Urinary bladder (tissue), 3 donors: ENCODE measurements at regions not wholly inside any gene's neighbourhood (a gene's known extent, or its start where the extent isn't known, plus 50 kb on each side); places are given as distances from the start of the nearest gene placed in this dataset.
"Not testable (repeated sequence)": the region's sequence is repeated elsewhere in the genome, so short reads cannot be mapped to it uniquely, and the experiment has no call there.

Experiments
- DNase-seq: peaks from one replicate; pipeline ENCODE4 v3.0.0-alpha.2; 2015; ENCODE audit errors: extremely low spot score
- H3K27ac ChIP-seq: one replicate; pipeline ENCODE4 v1.5.1; 2013; ENCODE audit warnings: low read depth, mild to moderate bottlenecking, moderate library complexity
- H3K36me3 ChIP-seq: one replicate; pipeline ENCODE4 v1.6.1; 2013; ENCODE audit warnings: mild to moderate bottlenecking, moderate library complexity; ENCODE audit not compliant: insufficient read depth
- H3K4me1 ChIP-seq: one replicate; pipeline ENCODE4 v1.6.1; 2013; ENCODE audit warnings: mild to moderate bottlenecking, moderate library complexity; ENCODE audit not compliant: insufficient read depth
- H3K4me3 ChIP-seq: one replicate; pipeline ENCODE4 v1.5.1; 2013; ENCODE audit warnings: low read depth, low read length
- WGBS: extraction: QIAGEN DNeasy Blood & Tissue Kit; methylation state at CpG from one replicate; pipeline ENCODE4 v1.1.7; 2013; 5-methylcytosine and 5-hydroxymethylcytosine counted together
- donor health status: healthy with polysubstance abuse.
- donor health status: healthy.

DNA sequence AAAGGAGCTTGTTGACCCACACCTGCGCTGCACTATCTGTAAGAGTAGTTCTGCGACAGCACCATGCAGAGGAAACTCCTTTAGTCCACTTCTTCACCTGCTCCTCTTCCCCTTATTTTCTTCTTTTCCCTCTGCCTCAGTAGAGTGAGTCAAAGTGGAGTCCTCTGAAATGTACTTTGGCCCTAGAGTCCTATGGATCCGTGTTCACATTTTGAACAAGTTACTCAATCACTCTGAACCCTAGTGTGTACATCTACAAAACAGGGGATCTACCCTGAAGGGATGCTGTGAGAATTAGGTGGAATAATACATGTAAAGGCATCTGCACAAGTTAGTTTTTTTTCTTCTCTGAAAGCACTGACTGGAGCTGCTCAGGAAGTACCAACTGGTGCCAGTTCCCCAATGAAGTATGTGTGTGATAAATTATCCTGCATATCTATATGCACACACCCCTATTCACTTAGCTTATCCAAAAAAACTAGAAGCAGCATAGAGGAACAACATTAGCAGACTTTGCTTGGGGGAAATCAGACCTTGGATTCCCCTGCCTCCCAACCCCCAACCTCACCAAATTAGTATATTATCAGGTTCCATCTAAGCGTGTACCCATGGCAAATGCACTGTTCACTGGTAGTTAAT, 118.5 kb upstream of the FAM9C start:
- Histone ChIP-seq H3K4me1 (peaks cover 1% of the 10 kb centered on the region), H3K27ac (no peak overlapping the region), H3K36me3 (no peaks in the 10 kb centered on the region), H3K4me3 (no peak overlapping the region)
- WGBS: 95% methylated on average over 4 of the region's 4 CpGs
- DNase-seq: no peak

DNA sequence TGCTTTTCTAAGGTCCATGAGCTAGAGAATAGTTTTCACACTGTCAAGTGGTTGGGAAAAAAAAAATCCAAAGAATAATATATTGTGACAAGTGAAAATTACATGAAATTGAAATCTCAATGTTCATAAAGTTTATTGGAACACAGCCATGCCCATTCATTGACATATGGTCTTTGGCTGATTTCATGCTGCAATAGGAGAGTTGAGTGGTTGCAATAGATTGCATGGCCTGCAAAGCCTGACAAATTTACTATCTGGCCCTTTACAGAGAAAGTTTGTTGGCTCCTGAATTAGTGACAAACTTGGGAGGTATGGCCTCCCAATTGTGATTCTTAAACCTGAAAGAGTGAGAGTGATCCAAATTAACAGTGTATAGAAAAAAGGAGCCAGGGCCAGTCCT, 115.5 kb upstream of the FAM9C start:
- Histone ChIP-seq H3K36me3 (no peaks in the 10 kb centered on the region), H3K27ac (no peak overlapping the region), H3K4me1 (peaks cover 1% of the 10 kb centered on the region), H3K4me3 (no peak overlapping the region)
- no peak for DNase-seq

DNA sequence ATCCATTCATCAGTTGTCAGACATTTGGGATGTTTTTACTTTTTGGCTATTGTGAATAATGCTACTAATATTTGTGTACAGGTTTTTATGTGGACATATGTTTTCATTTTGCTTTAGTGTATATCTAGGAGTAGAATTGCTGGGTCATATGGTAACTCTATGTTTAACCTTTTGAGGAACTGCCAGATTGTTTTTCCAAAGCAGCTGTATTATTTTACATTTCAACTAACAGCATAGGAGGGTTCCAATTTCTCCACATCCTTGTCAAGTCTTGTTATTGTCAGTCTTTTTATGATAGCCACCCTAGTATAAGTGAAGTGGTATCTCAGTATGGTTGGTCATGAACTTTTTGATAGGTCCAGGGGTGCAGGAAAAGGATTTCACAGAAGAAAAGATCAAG, 114.5 kb upstream of the FAM9C start:
- Histone ChIP-seq H3K27ac (no peak overlapping the region), H3K4me3 (no peak overlapping the region), H3K4me1 (peaks cover 1% of the 10 kb centered on the region), H3K36me3 (no peaks in the 10 kb centered on the region)
- no peak for DNase-seq

DNA sequence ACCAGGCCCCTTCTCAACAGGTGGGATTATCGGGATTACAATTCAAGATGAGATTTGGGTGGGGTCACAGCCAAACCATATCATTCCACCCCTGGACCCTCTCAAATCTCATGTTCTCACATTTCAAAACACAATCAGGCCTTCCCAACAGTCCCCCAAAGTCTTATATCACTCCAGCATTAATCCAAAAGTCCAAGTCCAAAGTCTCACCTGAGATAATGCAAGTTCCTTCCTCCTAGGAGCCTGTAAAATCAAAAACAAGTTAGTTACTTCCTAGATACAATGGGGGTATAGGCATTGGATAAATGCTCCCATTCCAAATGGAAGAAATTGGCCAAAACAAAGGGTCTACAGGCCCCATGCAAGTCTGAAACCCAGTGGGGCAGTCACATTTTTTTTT, 111.1 kb upstream of the FAM9C start:
- not testable (repeated sequence) for H3K36me3 ChIP-seq, H3K27ac ChIP-seq, H3K4me3 ChIP-seq, H3K4me1 ChIP-seq, DNase-seq
- 97% methylated on average over 1 of the region's 1 CpG for whole genome bisulfite sequencing

DNA sequence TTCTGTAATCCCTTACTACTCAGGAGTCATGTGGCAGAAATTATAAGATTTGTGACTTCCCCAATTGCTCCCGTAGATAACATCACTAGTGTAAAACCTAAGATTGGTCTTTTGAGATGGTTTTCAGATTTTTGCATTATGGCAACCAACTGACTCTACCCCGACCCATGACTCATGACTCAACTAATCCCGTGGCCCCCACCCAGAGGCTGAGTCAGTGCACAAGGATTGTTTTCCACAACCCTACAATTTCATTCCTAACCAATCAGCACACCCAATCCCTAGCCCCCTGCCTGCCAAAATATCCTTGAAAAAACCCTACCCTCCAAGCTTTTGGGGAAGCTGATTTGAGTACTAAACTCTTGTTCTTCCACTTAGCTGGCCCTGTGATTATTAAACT, 109.4 kb upstream of the FAM9C start:
- H3K36me3 ChIP-seq: no peaks in the 10 kb centered on the region
- H3K4me3 ChIP-seq: no peak overlapping the region
- no peaks in the 10 kb centered on the region for H3K4me1 ChIP-seq
- 65% methylated on average over 3 of the region's 3 CpGs for WGBS
- DNase-seq: no peak
- no peak overlapping the region for H3K27ac ChIP-seq

DNA sequence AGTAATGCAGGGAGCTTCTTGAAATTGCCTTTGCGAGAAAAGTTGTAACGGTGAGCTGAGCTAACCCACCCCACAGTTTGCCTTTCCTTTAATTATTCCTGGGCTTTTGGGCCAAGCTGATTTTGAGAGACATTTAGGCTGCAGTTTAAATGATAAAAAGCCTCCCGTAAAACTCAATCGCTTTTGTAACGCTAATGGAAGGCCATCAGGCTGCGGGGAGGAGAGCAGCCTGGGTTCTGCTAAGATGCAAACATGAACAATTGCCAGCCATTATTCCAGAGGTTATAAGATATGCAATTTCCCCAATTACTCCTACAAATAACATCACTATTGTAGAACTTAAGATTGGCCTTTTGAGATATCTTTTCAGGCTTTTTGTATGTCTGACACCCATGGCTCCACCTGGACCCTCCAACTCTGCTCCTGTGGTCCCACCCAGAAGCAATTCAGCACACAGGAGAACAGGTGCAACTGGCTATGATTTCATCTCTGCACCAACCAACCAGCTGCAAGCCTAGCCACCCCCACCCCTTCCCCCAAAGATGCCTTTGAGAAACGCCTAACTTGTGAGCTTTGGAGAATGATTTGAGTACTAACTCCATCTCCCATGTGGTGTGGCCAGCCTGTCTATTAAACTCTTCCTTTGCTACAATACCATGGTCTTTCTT, 108.2 kb upstream of the FAM9C start:
- Histone ChIP-seq H3K36me3 (no peaks in the 10 kb centered on the region), H3K27ac (no peak overlapping the region), H3K4me1 (no peaks in the 10 kb centered on the region), H3K4me3 (no peak overlapping the region)
- WGBS: 61% methylated on average over 7 of the region's 7 CpGs
- no peak for DNase-seq

DNA sequence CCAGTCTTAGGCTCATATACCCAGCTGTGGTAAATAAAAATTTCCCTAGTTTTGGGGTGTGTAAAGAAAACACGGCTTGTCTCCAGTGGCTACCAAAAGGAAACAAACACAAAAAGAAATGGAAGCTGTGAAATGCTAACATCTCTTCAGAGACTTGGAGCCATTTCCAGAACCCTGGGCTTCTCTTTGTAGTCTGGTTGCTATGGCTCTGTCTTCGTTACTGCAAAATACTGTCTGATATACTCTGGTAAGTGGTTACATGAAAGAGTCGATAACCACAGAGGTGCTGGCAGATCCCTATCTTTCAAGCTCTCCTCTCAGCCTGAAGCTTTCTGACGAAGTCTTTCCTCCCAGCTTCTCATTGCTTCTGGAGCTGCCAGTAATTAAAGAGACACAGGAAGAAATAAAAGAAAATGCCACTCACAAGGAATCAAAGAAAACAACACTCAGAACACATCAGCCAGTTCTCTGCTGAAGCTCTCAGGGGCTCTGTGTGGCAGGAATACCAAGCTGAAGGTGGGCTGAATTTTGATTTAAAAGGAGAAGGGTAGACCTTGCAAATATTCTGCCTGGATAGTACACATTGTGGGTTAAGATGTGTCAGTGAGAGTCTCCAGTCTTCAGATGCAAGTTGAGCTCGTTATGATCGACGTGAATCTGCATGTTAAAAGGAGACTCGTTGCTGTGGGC, 107.6 kb upstream of the FAM9C start:
- WGBS: 17% methylated on average over 8 of the region's 8 CpGs
- H3K27ac ChIP-seq: no peak overlapping the region
- no peak for DNase-seq
- H3K36me3 ChIP-seq: no peaks in the 10 kb centered on the region
- H3K4me3 ChIP-seq: no peak overlapping the region
- no peaks in the 10 kb centered on the region for H3K4me1 ChIP-seq

DNA sequence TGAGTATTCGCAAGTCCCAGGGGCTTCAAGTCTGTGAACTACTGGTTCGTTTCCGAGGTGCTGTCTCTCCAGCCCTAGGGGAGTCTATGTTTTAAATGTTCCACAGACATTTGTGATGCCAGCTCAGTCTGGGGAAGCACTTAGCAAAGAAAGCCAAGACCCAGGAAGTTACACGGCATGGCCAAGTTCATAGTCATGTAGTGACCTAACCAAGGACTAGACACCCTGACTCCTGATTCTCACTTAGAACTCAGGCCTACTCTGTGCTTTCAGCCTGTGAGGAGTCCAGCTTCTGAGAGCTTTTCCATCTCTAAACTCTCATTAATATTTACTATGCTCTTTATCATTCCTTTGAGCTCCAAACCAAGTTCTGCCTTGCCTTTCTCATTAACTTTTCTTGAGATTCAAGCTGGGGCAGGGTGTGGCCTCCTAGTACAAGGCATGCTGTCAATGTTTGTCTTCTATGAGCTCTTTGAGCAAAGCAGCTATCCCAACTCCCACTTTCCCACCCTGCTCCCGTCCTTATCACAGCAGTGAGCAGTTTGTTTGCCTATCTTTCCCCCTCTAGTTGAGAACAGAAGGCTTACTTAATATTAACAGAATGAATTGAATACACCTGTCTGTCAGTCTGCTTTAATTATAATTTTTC, 105.4 kb upstream of the FAM9C start:
- 88% methylated on average over 5 of the region's 5 CpGs for WGBS
- Histone ChIP-seq H3K27ac (no peak overlapping the region), H3K4me1 (no peaks in the 10 kb centered on the region), H3K36me3 (no peaks in the 10 kb centered on the region), H3K4me3 (no peak overlapping the region)
- DNase-seq: no peak

DNA sequence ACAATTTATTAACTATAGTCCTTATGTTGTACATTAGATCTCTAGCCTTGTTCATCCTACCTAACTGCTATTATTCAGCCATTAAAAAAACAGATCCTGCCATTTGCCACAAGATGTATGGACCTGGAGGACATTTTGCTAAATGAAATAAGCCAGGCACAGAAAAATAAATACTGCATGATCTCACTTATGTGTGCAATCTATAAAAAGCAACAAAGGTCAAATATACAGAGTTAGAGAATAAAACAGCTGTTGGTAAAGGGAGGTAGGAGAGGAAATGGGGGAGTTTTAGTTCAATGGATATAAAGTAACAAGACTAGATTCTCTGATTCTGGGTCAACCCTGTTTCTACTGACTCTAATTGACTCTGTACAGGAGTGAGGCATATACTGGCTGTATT, 103.3 kb upstream of the FAM9C start:
- DNase-seq: no peak
- Histone ChIP-seq H3K36me3 (no peaks in the 10 kb centered on the region), H3K4me1 (no peaks in the 10 kb centered on the region), H3K27ac (no peak overlapping the region), H3K4me3 (no peak overlapping the region)

DNA sequence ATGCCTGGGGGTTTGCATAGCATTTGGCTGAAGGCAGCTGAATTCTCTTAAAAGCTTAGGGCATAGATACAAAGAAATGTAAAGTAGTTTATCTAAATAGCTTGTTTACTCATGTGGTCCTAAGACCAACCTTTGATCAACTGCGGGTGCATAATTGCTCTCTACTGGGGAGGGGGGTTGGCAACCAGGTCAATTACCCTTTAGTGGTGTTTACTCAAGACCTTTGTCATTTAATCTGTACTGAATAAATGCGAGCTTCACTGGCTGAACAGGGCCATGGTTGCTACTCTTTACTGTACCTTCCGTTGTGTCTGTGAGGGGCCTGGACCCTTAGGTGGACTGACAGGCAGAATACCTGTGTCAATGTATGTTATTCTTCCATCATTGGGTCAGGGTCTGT, 102.7 kb upstream of the FAM9C start:
- H3K27ac ChIP-seq: no peak overlapping the region
- no peak overlapping the region for H3K4me3 ChIP-seq
- no peaks in the 10 kb centered on the region for H3K4me1 ChIP-seq
- DNase-seq: no peak
- 92% methylated on average over 3 of the region's 3 CpGs for WGBS
- H3K36me3 ChIP-seq: no peaks in the 10 kb centered on the region

DNA sequence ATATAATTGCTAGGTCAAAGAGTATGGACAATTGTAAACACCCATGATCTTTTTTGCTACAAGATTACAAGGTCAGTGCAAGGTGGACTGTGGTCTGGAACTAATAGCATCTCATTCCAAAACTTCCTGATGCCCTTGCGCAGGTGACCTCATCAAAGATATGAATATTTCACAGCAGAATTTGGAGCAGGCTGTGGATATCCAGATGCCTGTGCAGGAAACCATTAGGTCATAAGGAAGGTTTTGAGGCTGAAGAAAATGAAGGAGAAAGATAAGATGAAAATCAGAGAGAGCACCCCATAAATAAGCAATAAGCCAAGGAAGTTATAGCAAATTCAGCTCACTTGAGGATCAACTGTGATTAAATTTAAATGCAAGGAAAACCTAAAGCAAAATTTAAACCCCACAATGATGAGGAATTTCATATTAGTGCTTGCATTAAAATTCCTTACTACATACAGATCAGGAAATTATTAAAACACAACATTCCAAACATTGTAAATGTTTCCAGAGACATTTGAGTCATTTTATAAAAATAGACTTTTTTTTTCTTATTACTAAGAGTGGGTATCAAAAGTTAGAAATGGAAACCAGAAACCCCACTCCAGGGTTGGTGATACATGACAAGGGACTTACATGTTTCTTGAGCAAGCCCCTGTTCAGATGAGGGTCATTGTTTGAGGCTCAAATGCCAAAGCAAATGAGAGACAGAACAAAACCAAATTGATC, 100.7 kb upstream of the FAM9C start:
- DNase-seq: no peak
- Histone ChIP-seq H3K36me3 (no peaks in the 10 kb centered on the region), H3K27ac (no peak overlapping the region), H3K4me3 (no peak overlapping the region), H3K4me1 (no peaks in the 10 kb centered on the region)
- WGBS: 100% methylated on average over 1 of the region's 1 CpG

DNA sequence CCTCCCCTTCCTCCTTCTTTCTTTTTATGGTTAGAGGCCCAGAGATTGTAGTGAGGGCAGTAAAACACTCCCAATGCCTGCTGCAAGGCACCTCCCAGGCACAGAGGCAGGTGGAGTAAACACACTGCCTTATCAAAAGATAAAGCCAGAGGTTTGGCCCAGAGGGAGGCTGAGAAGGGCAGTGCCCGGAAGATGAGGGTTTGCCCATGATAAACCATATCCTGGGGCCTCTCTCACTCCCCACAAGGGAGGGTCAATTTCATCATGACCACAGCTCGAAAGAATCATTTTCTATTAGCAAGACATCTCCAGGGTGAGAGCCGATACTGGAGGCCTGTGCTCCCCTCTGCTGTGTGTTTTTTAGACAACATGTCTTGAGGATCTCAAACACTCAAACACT, 98.5 kb upstream of the FAM9C start:
- Histone ChIP-seq H3K36me3 (no peaks in the 10 kb centered on the region), H3K4me1 (no peaks in the 10 kb centered on the region), H3K27ac (no peak overlapping the region), H3K4me3 (no peak overlapping the region)
- WGBS: 63% methylated on average over 3 of the region's 3 CpGs
- no peak for DNase-seq

DNA sequence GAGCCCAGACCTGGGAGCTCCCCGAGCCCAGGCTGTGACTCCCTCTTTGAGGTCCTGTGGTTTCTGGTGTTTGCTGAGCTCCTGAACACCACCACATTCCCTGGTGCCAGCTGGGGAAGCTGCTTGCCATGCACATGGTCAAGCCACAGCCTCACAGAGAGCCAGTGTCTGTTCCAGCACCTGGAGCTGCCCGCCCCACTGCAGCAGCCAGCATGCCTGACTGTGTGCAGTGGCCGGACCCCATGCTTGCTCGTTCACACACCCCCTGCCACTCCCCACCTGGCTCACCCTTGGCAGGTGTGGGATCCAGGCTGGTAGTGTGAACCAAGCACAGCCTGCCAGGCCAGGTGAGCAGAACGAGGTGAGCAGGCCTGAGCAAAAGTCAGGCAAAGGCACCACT, 95.6 kb upstream of the FAM9C start:
- no peak for DNase-seq
- H3K4me1 ChIP-seq: no peaks in the 10 kb centered on the region
- no peak overlapping the region for H3K4me3 ChIP-seq
- H3K36me3 ChIP-seq: no peaks in the 10 kb centered on the region
- no peak overlapping the region for H3K27ac ChIP-seq
- WGBS: 93% methylated on average over 5 of the region's 5 CpGs
